Inflammatory macrophage treated with lipopolysaccharide for 1 hour (primary cell): ENCODE measurements at regions not wholly inside any gene's neighbourhood (a gene's known extent, or its start where the extent isn't known, plus 50 kb on each side); places are given as distances from the start of the nearest gene placed in this dataset.
A peak's percentile ranks its signal among the peaks of the same experiment; 100 is the strongest.

ENCODE experiments used
- DNase-seq, 2 donors: peaks; one replicate each; pipeline ENCODE4 v3.0.0-alpha.2; 2020 to 2022

DNA sequence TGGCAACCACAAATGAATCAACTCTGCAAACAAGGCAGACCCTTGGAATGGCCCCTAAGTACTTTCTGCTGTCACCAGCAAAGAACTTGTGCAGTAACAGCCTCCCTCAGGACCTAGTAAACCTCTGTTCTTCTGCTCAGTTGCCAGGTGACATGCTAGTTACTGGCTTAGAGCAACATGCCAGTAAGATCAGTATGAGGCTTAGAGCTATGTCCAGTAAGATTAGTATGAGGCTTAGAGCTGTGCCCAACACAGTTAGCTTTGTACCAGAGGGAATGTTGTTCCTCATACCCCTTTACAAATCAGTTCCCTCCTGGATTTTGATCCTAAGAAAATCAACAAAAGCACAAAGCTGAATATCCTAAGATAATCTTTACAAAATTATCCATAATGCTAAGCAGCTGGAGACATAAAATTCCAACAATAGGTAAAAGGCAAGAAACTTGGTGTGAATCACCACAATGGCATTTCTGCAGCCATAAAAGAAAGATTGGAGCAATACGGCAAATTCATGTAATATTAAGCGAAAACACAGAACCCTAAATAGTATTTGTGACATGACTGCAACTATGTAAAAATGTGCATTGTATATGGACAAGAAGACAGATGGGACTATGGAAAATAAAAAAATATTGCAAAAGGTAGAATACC, 107.3 kb upstream of the LPP start:
- DNase-seq, result no peak

DNA sequence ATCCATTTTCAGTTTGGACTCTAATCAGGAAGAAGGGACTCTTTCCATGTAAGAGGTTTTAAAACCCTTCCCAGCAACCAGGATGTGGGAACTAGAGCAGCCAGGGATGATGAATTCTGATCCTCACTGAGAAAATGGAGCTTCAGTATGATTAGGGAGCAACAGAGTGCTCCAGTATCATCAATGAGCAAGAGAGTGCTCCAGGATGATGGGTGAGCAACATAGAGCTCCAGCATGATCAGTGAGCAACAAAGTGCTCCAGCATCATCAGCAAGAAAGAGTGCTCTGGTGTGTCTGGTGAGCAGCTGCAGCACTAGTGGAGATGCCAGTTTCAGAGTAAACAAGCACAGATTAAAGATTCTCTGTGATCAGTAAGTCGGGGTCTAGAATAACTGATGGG, 106.4 kb upstream of the LPP start:
- DNase-seq, result no peak

- DNase-seq, result no peak
Measured at GRCh38 chr3:188049606-188050530, 104.1 kb upstream of the LPP start.

DNA sequence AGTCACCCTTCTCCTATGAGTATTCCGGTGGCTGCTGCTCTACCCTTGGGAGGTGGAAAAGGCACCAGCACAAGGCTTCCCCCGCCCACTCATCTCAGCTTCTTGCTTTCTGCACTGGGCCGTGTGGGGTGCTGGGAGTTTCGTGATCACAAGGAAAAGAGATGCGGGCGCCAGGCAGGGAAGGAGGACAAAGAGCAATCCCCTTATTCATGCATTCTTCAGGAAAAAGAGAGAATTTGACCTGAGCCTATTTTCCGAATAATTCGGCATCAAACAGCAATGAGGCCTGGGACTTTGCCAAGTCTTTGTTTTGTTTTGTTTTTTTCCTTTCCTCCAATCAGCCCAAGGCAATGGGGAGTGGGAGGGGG, 102.2 kb upstream of the LPP start:
- peak; percentile 18 to 51 for DNase-seq

DNA sequence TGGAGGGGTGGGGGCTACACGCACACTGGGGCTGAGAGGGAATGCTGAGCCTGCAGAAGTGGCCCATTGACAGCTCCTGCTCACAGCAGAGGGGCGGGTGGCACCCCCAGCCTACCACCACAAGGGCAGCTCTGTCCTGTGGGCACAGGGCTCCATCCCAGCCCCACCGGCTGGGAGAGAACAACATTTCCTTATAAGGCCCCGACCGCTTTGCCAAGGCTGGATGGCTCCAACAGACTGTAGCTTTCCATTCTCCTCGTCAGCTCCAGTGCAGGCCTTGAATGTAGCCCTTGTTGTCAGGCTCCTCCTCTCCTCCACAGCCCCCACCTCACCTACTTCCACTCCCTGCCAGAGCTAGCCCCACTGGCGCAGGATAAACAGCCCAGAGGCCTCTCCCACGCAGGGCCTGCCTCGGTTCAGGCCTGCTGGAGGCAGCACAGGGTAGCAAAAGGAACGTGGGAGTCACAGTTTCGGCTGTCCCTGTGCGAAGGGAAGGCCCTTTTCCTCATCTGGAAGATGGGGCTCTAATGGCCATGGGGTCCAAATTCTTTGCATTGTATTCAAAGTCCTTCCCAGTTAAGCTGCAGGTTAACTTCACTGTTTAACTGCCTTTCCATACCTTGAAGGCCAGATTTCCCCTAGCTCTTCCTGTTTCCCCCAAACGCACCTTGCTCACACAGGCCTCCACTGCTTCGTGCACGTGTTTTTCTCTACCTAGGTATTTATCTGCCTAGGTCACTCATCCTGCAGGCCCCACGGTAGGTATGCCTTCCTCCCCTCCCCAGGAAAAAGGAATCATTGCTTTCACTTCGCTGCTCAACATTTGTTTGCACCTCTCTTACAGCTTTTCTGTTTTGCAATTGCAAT, 101.6 kb upstream of the LPP start:
- no peak for DNase-seq

DNA sequence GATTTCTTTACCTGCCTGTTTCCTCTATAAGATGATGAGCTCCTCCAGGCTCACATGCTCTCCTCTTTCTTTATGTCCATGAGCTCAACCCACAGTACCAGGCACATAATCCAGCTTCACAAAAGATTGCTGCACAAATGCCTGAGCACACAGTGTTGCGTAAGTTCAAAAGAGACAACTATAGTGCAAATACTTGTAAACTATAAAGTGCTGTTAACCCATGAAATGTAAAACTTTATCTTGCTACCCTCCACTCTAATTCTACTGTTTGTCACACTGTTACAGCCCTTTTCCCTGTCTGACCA, 101.0 kb upstream of the LPP start:
- DNase-seq, result no peak

GRCh38 chr3:188053710-188054380, 100.1 kb upstream of the LPP start:
- DNase-seq, result no peak

- peak; percentile 35 to 54 for DNase-seq
Measured at GRCh38 chr3:188054541-188054940, 99.4 kb upstream of the LPP start.

DNA sequence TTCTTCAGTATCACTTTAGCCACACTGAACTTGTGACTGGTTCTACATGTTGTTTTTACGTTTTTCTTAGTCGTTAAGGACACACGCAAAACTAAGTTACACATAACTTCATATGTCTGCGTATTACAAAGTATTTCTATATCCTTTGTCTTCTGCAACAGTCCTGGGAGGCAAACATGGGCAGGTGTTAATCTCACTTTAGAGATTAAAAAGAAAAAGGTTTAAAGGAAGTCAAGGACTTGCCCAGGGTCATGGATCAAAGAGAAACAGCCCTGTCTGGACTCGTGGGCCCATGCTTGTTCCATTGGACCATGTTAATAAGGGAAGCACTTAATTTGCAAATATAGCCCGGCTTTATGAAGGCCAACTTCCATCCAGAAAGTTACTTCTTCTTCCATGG, 98.6 kb upstream of the LPP start:
- no peak for DNase-seq

DNA sequence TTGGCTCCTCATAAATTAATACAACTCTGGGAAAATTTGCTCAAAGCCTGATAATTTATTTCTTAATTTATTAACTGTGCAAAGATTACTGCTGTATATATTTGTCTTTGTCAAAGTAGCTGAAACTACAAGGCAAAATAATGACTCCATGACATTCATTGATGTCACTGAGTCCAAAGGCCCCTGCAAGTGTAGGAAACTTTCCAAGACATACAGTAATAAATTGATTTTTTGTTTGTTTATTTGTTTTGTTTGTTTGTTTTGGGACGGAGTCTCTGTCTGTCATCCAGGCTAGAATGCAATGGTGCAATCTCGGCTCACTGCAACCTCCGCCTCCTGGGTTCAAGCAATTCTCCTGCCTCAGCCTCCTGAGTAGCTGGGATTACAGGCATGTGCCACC, 96.8 kb upstream of the LPP start:
- no peak for DNase-seq

GRCh38 chr3:188058569-188059184, 95.3 kb upstream of the LPP start:
- DNase-seq, result no peak

DNA sequence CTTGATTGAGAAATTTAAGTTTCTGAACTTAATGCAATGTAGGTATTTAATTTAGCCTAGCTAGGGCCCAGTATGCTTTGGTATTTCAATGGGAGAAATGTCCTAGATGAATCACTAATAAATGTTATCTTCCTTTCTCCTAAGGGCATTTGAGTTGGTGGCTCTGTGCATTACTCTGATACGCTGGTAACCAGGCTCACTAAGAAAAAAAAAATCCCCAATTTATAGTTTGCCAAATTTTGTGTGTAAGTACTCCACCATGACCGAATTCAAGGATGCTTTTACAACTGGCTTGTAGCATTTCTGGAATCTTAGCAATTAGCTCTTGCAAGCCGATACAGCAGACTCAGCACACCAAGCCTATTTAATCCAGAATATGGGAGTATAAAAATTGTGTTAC, 94.6 kb upstream of the LPP start:
- DNase-seq, result no peak

DNA sequence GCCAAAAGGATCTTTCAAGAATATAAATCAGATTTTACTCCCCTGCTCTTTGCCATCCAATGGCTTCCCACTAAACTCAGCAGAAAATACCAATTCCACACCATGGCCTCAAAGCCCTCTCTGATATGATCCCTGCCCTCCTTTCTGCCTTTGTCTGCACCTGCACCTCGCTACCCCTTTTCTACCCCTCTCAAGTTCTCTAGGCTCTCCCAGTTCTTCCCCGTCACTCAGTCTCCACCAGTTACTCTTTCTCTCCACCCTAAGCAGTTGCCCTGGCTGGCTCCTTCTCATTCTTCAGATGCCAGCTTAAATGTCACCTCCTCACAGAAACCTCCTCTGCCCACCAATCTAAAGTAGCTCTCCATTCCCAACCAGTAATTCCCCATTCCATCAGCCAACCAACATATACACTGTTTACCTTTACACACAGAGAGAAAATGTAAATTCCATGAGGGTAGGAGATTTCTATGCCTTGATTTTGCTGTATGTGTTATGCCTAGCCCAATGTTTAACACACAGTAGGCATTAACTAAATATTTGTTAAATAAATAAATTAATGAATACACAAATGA, 93.6 kb upstream of the LPP start:
- DNase-seq, result no peak

- DNase-seq, result peak; percentile 8 to 35
Measured at GRCh38 chr3:188060840-188061544, 93.0 kb upstream of the LPP start.

DNA sequence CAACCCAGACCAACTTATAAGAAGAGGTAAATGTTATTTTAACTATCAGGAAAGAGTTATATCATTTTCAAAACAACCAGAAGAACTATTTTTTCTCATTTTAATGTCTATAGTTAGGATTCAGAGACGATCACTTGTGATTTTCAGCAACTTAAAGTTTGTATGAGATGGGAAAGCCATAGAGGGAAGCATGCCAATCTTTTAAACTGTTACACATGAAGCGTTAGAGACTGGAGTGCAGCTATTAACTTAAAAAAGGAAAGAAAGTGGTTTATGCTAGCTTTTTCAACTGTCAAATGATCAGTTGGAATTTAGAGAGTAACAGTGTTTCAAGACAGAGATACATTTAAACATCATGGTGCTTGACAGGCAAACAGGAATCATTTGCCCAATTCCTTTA, 91.7 kb upstream of the LPP start:
- DNase-seq, result no peak

GRCh38 chr3:188064831-188065493, 89.0 kb upstream of the LPP start:
- no peak for DNase-seq

DNA sequence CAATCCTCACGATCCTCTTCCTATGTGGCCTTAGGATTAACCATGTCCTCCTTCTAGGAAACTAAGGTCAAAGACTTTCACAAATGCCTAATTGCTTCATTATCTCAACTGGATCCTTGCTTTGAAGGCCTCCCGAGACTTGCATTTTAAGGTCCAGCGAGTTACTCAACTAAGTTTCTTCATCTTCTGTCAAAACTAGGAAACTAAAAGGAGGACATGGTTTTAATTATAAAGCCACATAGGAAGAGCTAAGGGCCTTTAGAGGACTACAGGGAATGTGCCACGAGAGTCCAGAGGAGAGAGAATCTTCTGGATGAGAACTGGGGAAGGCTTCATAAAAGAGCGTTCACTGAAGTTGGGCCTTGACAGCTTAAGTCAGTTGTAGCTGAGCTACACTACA, 87.8 kb upstream of the LPP start:
- DNase-seq, result no peak

GRCh38 chr3:188067932-188068331, 86.0 kb upstream of the LPP start:
- DNase-seq, result no peak

- DNase-seq, result no peak
Measured at GRCh38 chr3:188068342-188068741, 85.6 kb upstream of the LPP start.

- DNase-seq, result no peak
Measured at GRCh38 chr3:188071636-188072035, 82.3 kb upstream of the LPP start.

DNA sequence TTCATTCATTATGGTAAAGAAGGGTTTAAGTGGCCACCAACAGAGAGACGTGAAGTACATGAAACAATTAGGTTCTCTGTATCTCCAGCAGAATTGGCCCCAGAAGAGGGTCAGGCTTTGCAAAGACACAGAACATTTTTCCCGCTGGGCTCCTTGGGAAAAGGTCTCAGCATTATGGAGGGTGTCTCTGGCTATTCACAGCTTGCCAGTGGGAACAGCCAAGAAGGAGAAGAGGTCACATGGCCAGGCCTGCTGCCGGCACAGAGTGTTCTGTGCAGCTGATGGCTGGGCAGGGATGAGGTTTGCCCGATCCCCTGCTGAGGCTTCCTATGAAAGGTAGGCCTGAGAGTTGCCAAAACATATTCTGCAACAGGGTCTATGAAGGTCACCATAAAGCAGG, 77.8 kb upstream of the LPP start:
- no peak for DNase-seq
